Activated naive CD4-positive, alpha-beta T cell treated with anti-CD3 and anti-CD28 coated beads, Interleukin-2, amount 10 ng/mL, durations not matched to agents 7 days and 5 days (primary cell): ENCODE measurements at regions not wholly inside any gene's neighbourhood (a gene's known extent, or its start where the extent isn't known, plus 50 kb on each side); places are given as distances from the start of the nearest gene placed in this dataset.

Experiments used
- CTCF ChIA-PET: fragments of 350-600 bp; sonication (Branson Sonifier 250); formaldehyde crosslinking; loops from one replicate; lab custom pipeline; 2021; ENCODE audit warnings: antibody characterized with exemption; lab: Charles Lee
- DNase-seq: peaks from one replicate; pipeline ENCODE4 v3.0.0-alpha.2; 2020
- H3K27ac Mint-ChIP-seq: one replicate; pipeline ENCODE4 v1.8.0; 2021; ENCODE audit warnings: mild to moderate bottlenecking, moderate library complexity, mixed read lengths
- H3K27me3 Mint-ChIP-seq: one replicate; pipeline ENCODE4 v1.8.0; 2021; ENCODE audit warnings: mild to moderate bottlenecking, mixed read lengths
- H3K36me3 Mint-ChIP-seq: one replicate; pipeline ENCODE4 v1.8.0; 2021; ENCODE audit warnings: mixed read lengths
- H3K4me1 Mint-ChIP-seq: one replicate; pipeline ENCODE4 v1.8.0; 2021; ENCODE audit warnings: mixed read lengths
- H3K4me3 Mint-ChIP-seq: one replicate; pipeline ENCODE4 v1.8.0; 2021; ENCODE audit warnings: mild to moderate bottlenecking, moderate library complexity, mixed read lengths
- H3K9me3 Mint-ChIP-seq: one replicate; pipeline ENCODE4 v1.8.0; 2021; ENCODE audit warnings: mixed read lengths

- DNase-seq = no peak
- Mint-ChIP-seq H3K27me3 (peaks cover 1% of the 10 kb centered on the region), H3K36me3 (peaks cover 20% of the 10 kb centered on the region), H3K9me3 (peaks cover 17% of the 10 kb centered on the region), H3K4me1 (peaks cover 20% of the 10 kb centered on the region), H3K27ac (no peak overlapping the region), H3K4me3 (no peak overlapping the region)
- CTCF ChIA-PET = no interaction called here
Measured at GRCh38 chr9:78133751-78134150, 102.1 kb upstream of the CEP78 start.

GRCh38 chr9:78132701-78133058 is 101.1 kb upstream of the GNAQ start:
- no peak for DNase-seq
- Mint-ChIP-seq H3K27me3 (peaks cover 12% of the 10 kb centered on the region), H3K4me3 (peak overlapping the region; percentile 36), H3K4me1 (peaks cover 20% of the 10 kb centered on the region), H3K9me3 (peaks cover 17% of the 10 kb centered on the region), H3K27ac (peak overlapping the region; percentile 84), H3K36me3 (peaks cover 21% of the 10 kb centered on the region)
- CTCF ChIA-PET = no interaction called here

GRCh38 chr9:78131969-78132700 is 100.5 kb upstream of the GNAQ start:
- peaks cover 20% of the 10 kb centered on the region for H3K4me1 Mint-ChIP-seq
- H3K9me3 Mint-ChIP-seq = peaks cover 14% of the 10 kb centered on the region
- CTCF ChIA-PET = interaction anchor here (0.6 to 0.8 kb wide), 3 partner anchors 97 to 286 kb away, joined by 3 to 4 read pairs (median 3); no protein-coding TSS in a partner anchor
- peak overlapping the region; percentile 84 for H3K27ac Mint-ChIP-seq
- H3K27me3 Mint-ChIP-seq = peaks cover 17% of the 10 kb centered on the region
- H3K4me3 Mint-ChIP-seq = peak overlapping the region; percentile 36
- DNase-seq = no peak
- H3K36me3 Mint-ChIP-seq = peaks cover 20% of the 10 kb centered on the region

DNA sequence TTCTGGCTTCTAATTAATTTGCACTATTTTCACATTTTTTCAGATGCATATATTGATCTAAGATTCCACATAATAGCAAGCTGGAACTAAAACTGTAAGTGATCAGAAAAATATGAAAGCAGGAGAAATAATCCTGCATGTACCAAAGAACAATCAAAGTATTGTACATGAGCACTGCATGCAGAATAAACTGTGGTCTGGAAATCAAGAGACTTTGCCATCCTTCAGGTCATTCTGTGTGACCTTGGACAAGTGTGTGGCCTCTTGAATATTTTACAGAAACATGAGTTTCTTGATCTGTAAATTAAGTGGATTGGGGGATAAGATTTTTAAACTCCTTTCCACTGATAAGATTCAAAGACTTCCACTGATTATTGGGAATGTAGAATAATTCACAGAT is 99.2 kb upstream of the GNAQ start:
- Mint-ChIP-seq H3K27me3 (peaks cover 20% of the 10 kb centered on the region), H3K4me1 (peaks cover 20% of the 10 kb centered on the region), H3K4me3 (no peak overlapping the region), H3K36me3 (peaks cover 18% of the 10 kb centered on the region), H3K27ac (no peak overlapping the region), H3K9me3 (peaks cover 12% of the 10 kb centered on the region)
- CTCF ChIA-PET = interaction anchor here (1.7 kb wide), 1 partner anchor 39 kb away, joined by 3 read pairs; no protein-coding TSS in a partner anchor
- no peak for DNase-seq

- H3K4me1 Mint-ChIP-seq = peaks cover 20% of the 10 kb centered on the region
- H3K27me3 Mint-ChIP-seq = peaks cover 24% of the 10 kb centered on the region
- DNase-seq = no peak
- peaks cover 9% of the 10 kb centered on the region for H3K9me3 Mint-ChIP-seq
- H3K36me3 Mint-ChIP-seq = peaks cover 16% of the 10 kb centered on the region
- CTCF ChIA-PET = interaction anchor here (0.7 to 1.7 kb wide), 4 partner anchors 9 to 46 kb away, joined by 3 read pairs; no protein-coding TSS in a partner anchor
- no peak overlapping the region for H3K27ac Mint-ChIP-seq
- H3K4me3 Mint-ChIP-seq = no peak overlapping the region
Measured at GRCh38 chr9:78130004-78130403, 98.4 kb upstream of the GNAQ start.

DNA sequence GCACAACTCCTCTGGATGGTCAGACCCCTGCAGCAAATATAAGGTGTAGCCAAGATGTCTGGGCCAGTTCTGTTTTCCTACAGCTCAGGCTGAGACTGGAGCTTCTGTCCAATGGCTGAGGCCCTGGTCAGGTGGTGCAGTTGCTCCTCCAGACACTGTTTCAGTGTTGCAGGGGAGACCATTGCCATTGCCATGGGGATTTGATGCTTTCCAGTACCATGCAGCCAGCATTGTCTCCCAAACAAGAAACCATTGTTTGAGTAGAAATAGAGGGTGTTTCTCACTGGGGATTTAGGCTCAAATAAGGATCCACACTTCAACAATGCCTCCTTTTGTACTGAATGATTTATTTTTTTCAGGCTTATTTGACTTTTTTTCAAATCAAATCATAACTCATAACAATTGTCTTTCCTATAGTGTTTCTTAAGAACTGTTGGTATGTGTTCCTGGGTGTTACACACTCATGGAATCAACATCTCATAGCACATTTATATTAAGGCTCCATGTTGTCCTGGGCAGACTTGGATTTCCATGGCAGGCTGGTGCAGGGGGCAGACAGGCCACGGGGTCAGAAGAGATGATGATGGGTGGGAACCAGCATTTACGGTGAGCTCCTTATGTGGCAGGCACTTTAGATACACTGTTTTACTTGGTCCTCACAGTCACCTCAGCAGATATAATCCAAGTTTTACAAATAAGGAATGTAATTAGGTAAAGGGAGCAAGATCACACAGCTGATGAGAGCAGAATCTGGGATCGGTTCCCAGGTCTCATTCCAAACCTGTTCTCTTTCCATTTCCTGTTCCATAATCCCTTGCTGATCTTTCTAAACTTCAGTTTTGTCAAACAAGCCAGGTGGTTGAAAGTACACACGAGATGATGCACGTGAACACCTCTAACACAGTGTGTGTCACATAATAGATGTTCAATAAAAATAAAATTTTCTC is 95.9 kb upstream of the GNAQ start:
- CTCF ChIA-PET = no interaction called here
- no peak for DNase-seq
- Mint-ChIP-seq H3K27me3 (peaks cover 31% of the 10 kb centered on the region), H3K4me1 (peaks cover 8% of the 10 kb centered on the region), H3K9me3 (peaks cover 1% of the 10 kb centered on the region), H3K27ac (no peak overlapping the region), H3K36me3 (peaks cover 5% of the 10 kb centered on the region), H3K4me3 (no peak overlapping the region)

DNA sequence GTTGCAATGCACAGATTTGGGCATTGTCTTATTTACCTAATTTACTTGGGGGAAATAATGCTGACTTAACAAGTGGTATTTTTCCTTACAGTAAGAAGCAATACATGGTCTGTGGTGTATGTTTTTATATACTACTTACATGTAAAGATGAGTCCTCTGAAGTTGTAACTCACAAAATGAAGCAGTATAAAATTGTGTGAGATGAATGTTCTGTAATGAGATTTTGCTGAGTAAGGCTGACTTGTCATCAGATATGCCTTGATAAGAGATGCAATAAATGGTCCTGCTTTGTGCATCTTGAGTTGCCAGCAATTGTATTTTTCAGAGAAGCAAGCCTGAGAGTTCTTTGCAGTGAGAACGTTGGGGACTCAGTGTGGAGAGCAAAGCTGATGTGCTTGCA is 92.2 kb upstream of the GNAQ start:
- CTCF ChIA-PET = interaction anchor here (3.2 to 8.5 kb wide), 2 partner anchors 90 to 146 kb away, joined by 19 to 78 read pairs; no protein-coding TSS in a partner anchor
- H3K9me3 Mint-ChIP-seq = peaks cover 1% of the 10 kb centered on the region
- no peak overlapping the region for H3K4me3 Mint-ChIP-seq
- no peak overlapping the region for H3K27ac Mint-ChIP-seq
- H3K36me3 Mint-ChIP-seq = peaks cover 4% of the 10 kb centered on the region
- DNase-seq = no peak
- H3K27me3 Mint-ChIP-seq = peaks cover 30% of the 10 kb centered on the region
- H3K4me1 Mint-ChIP-seq = peaks cover 25% of the 10 kb centered on the region

DNA sequence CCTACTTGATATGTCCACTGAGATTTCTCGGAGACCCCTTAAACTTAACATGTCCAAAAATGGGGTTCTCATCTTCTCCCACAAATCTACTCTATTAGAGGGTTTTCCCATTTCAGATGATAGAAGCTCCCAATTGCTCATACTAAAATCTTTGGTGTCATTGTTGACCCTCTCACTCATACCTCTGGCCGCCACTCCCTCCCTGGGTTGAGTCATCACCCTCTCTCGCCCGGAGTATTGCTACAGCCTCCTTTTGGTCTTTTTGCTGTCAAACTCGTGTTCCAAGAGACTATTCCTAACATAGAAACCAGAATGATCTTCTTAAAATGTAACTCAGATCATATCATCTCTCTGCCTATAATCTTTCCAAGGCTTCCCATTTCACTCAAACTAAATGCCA is 91.0 kb upstream of the GNAQ start:
- CTCF ChIA-PET = interaction anchor here (1.2 to 8.5 kb wide), 6 partner anchors 17 to 669 kb away, joined by 3 to 78 read pairs (median 3); no protein-coding TSS in a partner anchor
- Mint-ChIP-seq H3K4me3 (no peak overlapping the region), H3K9me3 (no peaks in the 10 kb centered on the region), H3K27ac (no peak overlapping the region), H3K4me1 (peaks cover 36% of the 10 kb centered on the region), H3K27me3 (peaks cover 18% of the 10 kb centered on the region), H3K36me3 (peaks cover 4% of the 10 kb centered on the region)
- DNase-seq = no peak

DNA sequence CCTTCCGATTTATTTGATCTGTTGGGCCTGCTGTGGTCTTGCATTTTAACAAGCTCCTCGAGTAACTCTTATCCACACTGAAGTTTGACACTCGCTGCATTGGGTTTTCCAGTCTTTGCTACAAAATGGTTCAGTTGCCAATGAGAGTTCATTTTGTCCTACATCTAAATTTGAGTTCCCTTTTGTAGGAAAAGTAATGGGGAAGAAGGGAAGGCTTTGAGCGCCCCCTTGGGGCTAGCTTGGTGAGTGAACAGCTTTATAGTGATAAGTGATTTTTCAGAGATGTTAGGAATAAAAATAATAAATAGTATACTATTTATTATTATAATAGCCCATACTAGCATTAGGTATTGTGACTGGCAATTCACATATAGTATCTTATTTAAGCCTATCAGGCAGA is 89.9 kb upstream of the GNAQ start:
- Mint-ChIP-seq H3K4me1 (peaks cover 38% of the 10 kb centered on the region), H3K9me3 (no peaks in the 10 kb centered on the region), H3K27ac (no peak overlapping the region), H3K4me3 (no peak overlapping the region), H3K27me3 (peaks cover 13% of the 10 kb centered on the region), H3K36me3 (peaks cover 4% of the 10 kb centered on the region)
- CTCF ChIA-PET = interaction anchor here (0.7 to 8.5 kb wide), 26 partner anchors 8 to 668 kb away, joined by 3 to 78 read pairs (median 3); no protein-coding TSS in a partner anchor
- peak; percentile 67 for DNase-seq

DNA sequence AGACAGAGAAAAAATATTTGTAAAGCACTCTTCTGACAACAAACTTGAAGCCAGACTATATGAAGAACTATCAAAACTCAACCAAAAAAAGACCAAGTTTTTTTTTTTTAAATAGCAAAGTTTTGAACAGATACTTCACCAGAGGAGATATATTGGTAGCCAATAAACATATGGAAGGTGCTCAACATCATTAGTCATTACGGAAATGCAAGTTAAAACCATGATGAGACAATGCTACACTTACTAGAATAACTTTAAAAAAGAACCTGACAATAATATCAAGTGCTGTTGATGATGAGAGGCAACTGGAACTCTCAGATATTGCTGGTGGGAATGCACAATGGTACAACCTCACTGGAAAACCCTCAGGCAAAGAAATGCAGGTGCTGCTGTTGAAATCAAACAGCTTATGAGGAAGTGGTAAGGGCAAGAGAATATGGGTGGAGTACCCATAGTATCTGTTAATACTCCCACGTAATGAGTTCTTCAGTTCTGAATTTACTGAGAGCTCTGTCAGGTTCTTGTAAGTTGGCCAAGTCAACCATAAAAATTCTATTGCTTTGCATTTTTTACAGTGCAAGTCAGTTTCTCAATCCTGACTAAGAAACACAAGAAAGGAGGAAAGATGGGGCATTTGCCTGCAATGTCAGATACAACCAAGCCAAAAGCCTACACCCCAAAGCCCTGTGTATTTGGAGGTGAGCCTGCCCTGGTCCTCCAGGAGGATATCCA is 87.3 kb upstream of the GNAQ start:
- peak overlapping the region; percentile 58 for H3K4me3 Mint-ChIP-seq
- no peaks in the 10 kb centered on the region for H3K9me3 Mint-ChIP-seq
- peak overlapping the region; percentile 92 for H3K27ac Mint-ChIP-seq
- H3K36me3 Mint-ChIP-seq = peaks cover 4% of the 10 kb centered on the region
- H3K4me1 Mint-ChIP-seq = peaks cover 38% of the 10 kb centered on the region
- CTCF ChIA-PET = interaction anchor here (1.0 to 8.5 kb wide), 5 partner anchors 83 to 685 kb away, joined by 3 to 78 read pairs (median 6); no protein-coding TSS in a partner anchor
- no peak for DNase-seq
- H3K27me3 Mint-ChIP-seq = peaks cover 5% of the 10 kb centered on the region

GRCh38 chr9:78115073-78115472 is 83.5 kb upstream of the GNAQ start:
- Mint-ChIP-seq H3K4me3 (no peak overlapping the region), H3K27me3 (no peaks in the 10 kb centered on the region), H3K36me3 (peaks cover 7% of the 10 kb centered on the region), H3K4me1 (peaks cover 39% of the 10 kb centered on the region), H3K27ac (no peak overlapping the region), H3K9me3 (peaks cover 10% of the 10 kb centered on the region)
- CTCF ChIA-PET = interaction anchor here (1.0 to 1.9 kb wide), 7 partner anchors 10 to 250 kb away, joined by 3 to 9 read pairs (median 4); no protein-coding TSS in a partner anchor
- DNase-seq = no peak

DNA sequence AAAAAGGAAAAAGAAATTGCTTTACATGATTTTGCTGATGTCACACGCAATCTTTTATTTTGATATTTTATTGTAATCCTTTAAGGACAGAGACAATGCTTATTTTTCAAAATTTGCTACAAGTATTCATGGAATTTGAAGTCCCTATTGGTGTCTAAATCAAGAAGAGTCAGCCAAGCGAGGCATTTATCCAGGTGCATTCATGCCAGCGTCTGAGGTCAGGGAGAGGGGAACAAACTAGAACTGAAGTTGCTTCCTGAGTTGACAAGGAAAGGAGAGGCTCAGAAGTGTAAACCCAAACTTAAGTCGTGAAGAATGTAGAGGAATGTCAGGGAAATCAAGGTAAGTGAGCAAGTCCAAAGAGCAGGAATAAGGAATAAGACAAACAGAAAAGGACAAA is 83.0 kb upstream of the GNAQ start:
- Mint-ChIP-seq H3K4me1 (peaks cover 35% of the 10 kb centered on the region), H3K4me3 (no peak overlapping the region)

DNA sequence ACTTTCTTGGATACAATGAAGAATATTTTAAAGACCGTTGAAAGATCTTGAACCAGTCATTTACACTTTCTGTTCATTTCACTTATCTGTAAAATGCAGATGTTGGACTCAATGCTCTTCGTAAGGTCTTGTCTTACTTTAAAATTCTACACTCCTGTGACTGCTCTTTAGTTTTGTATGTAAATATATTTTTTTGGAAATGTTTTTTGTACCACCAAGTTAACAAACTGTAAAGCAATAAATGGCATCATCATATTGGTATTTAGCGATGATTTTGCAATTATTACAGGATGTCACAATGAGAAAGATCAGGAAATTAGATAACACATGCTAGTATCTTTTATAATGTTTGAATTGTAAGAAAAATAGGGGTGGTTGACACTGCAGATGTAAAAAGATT is 80.8 kb upstream of the GNAQ start:
- no peak for DNase-seq
- CTCF ChIA-PET = interaction anchor here (1.0 kb wide), 1 partner anchor 77 kb away, joined by 3 read pairs; no protein-coding TSS in a partner anchor
- Mint-ChIP-seq H3K27me3 (no peaks in the 10 kb centered on the region), H3K36me3 (peaks cover 15% of the 10 kb centered on the region), H3K4me1 (peaks cover 26% of the 10 kb centered on the region), H3K27ac (no peak overlapping the region), H3K4me3 (no peak overlapping the region), H3K9me3 (peaks cover 22% of the 10 kb centered on the region)

More for the DNA sequence above, 83.0 kb upstream of the GNAQ start:
- CTCF ChIA-PET = interaction anchor here (1.0 to 1.9 kb wide), 6 partner anchors 9 to 251 kb away, joined by 3 to 9 read pairs (median 4); no protein-coding TSS in a partner anchor
- peaks cover 12% of the 10 kb centered on the region for H3K9me3 Mint-ChIP-seq
- no peak overlapping the region for H3K27ac Mint-ChIP-seq
- H3K27me3 Mint-ChIP-seq = no peaks in the 10 kb centered on the region
- no peak for DNase-seq
- peaks cover 7% of the 10 kb centered on the region for H3K36me3 Mint-ChIP-seq
